GM23338 (cell line): ENCODE measurements at regions not wholly inside any gene's neighbourhood (a gene's known extent, or its start where the extent isn't known, plus 50 kb on each side); places are given as distances from the start of the nearest gene placed in this dataset.

Source experiments
- EZH2phosphoT487 ChIP-seq: fragments of 200-600 bp; sonication (generic); IDR thresholded peaks from one replicate; pipeline ENCODE4 v1.8.1; 2018; ENCODE audit warnings: antibody characterized with exemption; ENCODE audit not compliant: unreplicated experiment
- JUNB ChIP-seq: IDR thresholded peaks from one replicate; pipeline ENCODE4 v1.6.1; 2016; ENCODE audit warnings: antibody characterized with exemption; ENCODE audit not compliant: unreplicated experiment
- POLR2AphosphoS5 ChIP-seq: IDR thresholded peaks from 2 replicates; pipeline ENCODE4 v1.6.1; 2016; ENCODE audit warnings: antibody characterized with exemption, low read depth
- TF ChIP-seq, protein P1 (sequence below): IDR thresholded peaks from one replicate; pipeline ENCODE4 v1.6.1; 2018; ENCODE audit warnings: antibody characterized with exemption; ENCODE audit not compliant: unreplicated experiment
- TF ChIP-seq, protein P2 (sequence below), 2 experiments: fragments of 200-600 bp in 1 of 2; sonication (generic) in 1 of 2; conservative IDR thresholded peaks; 2 replicates each; pipeline versions ENCODE4 v1.5.1 to v1.6.1; 2016 to 2017; ENCODE audit warnings: antibody characterized with exemption in 2 of 2, low read depth in 2 of 2, mild to moderate bottlenecking in 2 of 2, moderate library complexity in 1 of 2

DNA sequence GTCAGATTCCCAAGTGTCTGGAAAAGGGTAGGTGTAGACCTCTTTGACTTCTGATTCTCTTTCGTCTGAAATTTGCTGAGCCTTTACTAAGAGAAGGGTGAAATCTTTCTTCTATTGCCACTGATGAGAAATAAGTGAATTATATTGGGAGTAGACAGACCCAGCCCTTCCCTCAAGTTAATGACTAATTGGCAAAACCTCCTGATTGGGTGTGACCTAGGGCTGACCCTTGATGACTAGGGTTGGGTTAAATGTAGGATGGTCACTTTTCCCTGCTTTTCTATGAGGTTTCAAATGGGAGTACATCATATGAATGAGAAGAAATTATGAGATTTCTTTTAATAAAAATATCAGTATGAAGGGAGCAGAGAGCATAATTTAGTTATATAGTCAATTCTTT is 73.4 kb upstream of the C5orf46 start:
- TF ChIP-seq, protein P1, sequence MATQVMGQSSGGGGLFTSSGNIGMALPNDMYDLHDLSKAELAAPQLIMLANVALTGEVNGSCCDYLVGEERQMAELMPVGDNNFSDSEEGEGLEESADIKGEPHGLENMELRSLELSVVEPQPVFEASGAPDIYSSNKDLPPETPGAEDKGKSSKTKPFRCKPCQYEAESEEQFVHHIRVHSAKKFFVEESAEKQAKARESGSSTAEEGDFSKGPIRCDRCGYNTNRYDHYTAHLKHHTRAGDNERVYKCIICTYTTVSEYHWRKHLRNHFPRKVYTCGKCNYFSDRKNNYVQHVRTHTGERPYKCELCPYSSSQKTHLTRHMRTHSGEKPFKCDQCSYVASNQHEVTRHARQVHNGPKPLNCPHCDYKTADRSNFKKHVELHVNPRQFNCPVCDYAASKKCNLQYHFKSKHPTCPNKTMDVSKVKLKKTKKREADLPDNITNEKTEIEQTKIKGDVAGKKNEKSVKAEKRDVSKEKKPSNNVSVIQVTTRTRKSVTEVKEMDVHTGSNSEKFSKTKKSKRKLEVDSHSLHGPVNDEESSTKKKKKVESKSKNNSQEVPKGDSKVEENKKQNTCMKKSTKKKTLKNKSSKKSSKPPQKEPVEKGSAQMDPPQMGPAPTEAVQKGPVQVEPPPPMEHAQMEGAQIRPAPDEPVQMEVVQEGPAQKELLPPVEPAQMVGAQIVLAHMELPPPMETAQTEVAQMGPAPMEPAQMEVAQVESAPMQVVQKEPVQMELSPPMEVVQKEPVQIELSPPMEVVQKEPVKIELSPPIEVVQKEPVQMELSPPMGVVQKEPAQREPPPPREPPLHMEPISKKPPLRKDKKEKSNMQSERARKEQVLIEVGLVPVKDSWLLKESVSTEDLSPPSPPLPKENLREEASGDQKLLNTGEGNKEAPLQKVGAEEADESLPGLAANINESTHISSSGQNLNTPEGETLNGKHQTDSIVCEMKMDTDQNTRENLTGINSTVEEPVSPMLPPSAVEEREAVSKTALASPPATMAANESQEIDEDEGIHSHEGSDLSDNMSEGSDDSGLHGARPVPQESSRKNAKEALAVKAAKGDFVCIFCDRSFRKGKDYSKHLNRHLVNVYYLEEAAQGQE, result no peak
- TF ChIP-seq, protein P2, sequence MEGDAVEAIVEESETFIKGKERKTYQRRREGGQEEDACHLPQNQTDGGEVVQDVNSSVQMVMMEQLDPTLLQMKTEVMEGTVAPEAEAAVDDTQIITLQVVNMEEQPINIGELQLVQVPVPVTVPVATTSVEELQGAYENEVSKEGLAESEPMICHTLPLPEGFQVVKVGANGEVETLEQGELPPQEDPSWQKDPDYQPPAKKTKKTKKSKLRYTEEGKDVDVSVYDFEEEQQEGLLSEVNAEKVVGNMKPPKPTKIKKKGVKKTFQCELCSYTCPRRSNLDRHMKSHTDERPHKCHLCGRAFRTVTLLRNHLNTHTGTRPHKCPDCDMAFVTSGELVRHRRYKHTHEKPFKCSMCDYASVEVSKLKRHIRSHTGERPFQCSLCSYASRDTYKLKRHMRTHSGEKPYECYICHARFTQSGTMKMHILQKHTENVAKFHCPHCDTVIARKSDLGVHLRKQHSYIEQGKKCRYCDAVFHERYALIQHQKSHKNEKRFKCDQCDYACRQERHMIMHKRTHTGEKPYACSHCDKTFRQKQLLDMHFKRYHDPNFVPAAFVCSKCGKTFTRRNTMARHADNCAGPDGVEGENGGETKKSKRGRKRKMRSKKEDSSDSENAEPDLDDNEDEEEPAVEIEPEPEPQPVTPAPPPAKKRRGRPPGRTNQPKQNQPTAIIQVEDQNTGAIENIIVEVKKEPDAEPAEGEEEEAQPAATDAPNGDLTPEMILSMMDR (conservative IDR thresholded peaks at IDR 0.05; ENCODE audit: low read depth in 2 of 2), result no peak
- no peak for TF ChIP-seq POLR2AphosphoS5
- no peak for TF ChIP-seq EZH2phosphoT487
- TF ChIP-seq JUNB, result no peak
